ENCODE measurements at regions not wholly inside any gene's neighbourhood (a gene's known extent, or its start where the extent isn't known, plus 50 kb on each side); places are given as distances from the start of the nearest gene placed in this dataset.

- TF ChIP-seq YY1 (IDR thresholded peaks at IDR 0.05; ENCODE audit: extremely low read depth, insufficient replicate concordance, low read depth, low read length) (no peak), EZH2phosphoT487 (IDR thresholded peaks at IDR 0.05; ENCODE audit: borderline replicate concordance) (no peak), POLR2A (IDR thresholded peaks at IDR 0.05; ENCODE audit: borderline replicate concordance, extremely low read depth, insufficient read depth, insufficient read length) (no peak), REST (IDR thresholded peaks at IDR 0.05; ENCODE audit: low read depth) (no peak), CTCF (IDR thresholded peaks at IDR 0.05 in 2 of 3, conservative IDR thresholded peaks at IDR 0.05 in 1 of 3; ENCODE audit: borderline replicate concordance in 1 of 3, insufficient read depth in 1 of 3, low read depth in 2 of 3, low read length in 2 of 3) (no peak), POLR2AphosphoS5 (IDR thresholded peaks at IDR 0.05; ENCODE audit: low read depth, low read length) (no peak), SIN3A (IDR thresholded peaks at IDR 0.05; ENCODE audit: low read depth) (no peak)
Measured at GRCh38 chr1:164021813-164022212, 537.2 kb upstream of the PBX1 start.

Data from HCT116 (cell line).